Neural crest cell (in vitro differentiated cells): ENCODE measurements at regions not wholly inside any gene's neighbourhood (a gene's known extent, or its start where the extent isn't known, plus 50 kb on each side); places are given as distances from the start of the nearest gene placed in this dataset.

Experiments
- DNase-seq: peaks from one replicate; pipeline ENCODE4 v3.0.0; 2021; ENCODE audit warnings: low read depth, mixed read lengths, low spot score
- H3K27ac Mint-ChIP-seq: one replicate; pipeline ENCODE4 v1.8.0; 2021; ENCODE audit warnings: mild to moderate bottlenecking, mixed read lengths; ENCODE audit not compliant: unreplicated experiment
- H3K27me3 Mint-ChIP-seq: 2 replicates; pipeline ENCODE4 v1.8.0; 2021; ENCODE audit warnings: low read depth, mild to moderate bottlenecking, mixed read lengths
- H3K36me3 Mint-ChIP-seq: 2 replicates; pipeline ENCODE4 v1.8.0; 2021; ENCODE audit warnings: low read depth, mild to moderate bottlenecking, mixed read lengths
- H3K4me1 Mint-ChIP-seq: 2 replicates; pipeline ENCODE4 v1.8.0; 2021; ENCODE audit warnings: mixed read lengths
- H3K4me3 Mint-ChIP-seq: one replicate; pipeline ENCODE4 v1.8.0; 2021; ENCODE audit warnings: mild to moderate bottlenecking, mixed read lengths
- H3K9me3 Mint-ChIP-seq: 2 replicates; pipeline ENCODE4 v1.8.0; 2021; ENCODE audit warnings: mixed read lengths
- CTCF ChIP-seq: fragments of 200-600 bp; sonication (generic); conservative IDR thresholded peaks from 2 replicates; pipeline ENCODE4 v1.5.0; 2021; ENCODE audit warnings: antibody characterized with exemption, mild to moderate bottlenecking

- no peak for DNase-seq
- H3K27ac Mint-ChIP-seq, result no peak overlapping the region
- no peak overlapping the region for H3K4me3 Mint-ChIP-seq
- H3K9me3 Mint-ChIP-seq, result peaks cover 5% of the 10 kb centered on the region
- peaks cover 3% of the 10 kb centered on the region for H3K36me3 Mint-ChIP-seq
- peaks cover 29% of the 10 kb centered on the region for H3K4me1 Mint-ChIP-seq
- peak; percentile 42 for TF ChIP-seq CTCF
- no peaks in the 10 kb centered on the region for H3K27me3 Mint-ChIP-seq
Measured at GRCh38 chr18:66724664-66725356, 120.9 kb upstream of the CDH19 start.

GRCh38 chr18:66722671-66723070 is 118.8 kb upstream of the CDH19 start:
- Mint-ChIP-seq H3K9me3 (peaks cover 3% of the 10 kb centered on the region), H3K27me3 (no peaks in the 10 kb centered on the region), H3K4me1 (peaks cover 15% of the 10 kb centered on the region), H3K36me3 (peaks cover 3% of the 10 kb centered on the region), H3K4me3 (no peak overlapping the region), H3K27ac (no peak overlapping the region)
- no peak for DNase-seq
- no peak for TF ChIP-seq CTCF

- Mint-ChIP-seq H3K4me3 (no peak overlapping the region), H3K4me1 (peaks cover 15% of the 10 kb centered on the region), H3K9me3 (no peaks in the 10 kb centered on the region), H3K27me3 (no peaks in the 10 kb centered on the region), H3K36me3 (no peaks in the 10 kb centered on the region), H3K27ac (peak overlapping the region; percentile 27)
- no peak for DNase-seq
- no peak for TF ChIP-seq CTCF
Measured at GRCh38 chr18:66708646-66709045, 104.8 kb upstream of the CDH19 start.

- no peak for DNase-seq
- H3K4me3 Mint-ChIP-seq, result no peak overlapping the region
- H3K9me3 Mint-ChIP-seq, result no peaks in the 10 kb centered on the region
- H3K27ac Mint-ChIP-seq, result no peak overlapping the region
- no peak for TF ChIP-seq CTCF
- H3K36me3 Mint-ChIP-seq, result no peaks in the 10 kb centered on the region
- peaks cover 13% of the 10 kb centered on the region for H3K4me1 Mint-ChIP-seq
- H3K27me3 Mint-ChIP-seq, result no peaks in the 10 kb centered on the region
Measured at GRCh38 chr18:66707473-66707872, 103.6 kb upstream of the CDH19 start.

GRCh38 chr18:66695281-66695680 is 91.4 kb upstream of the CDH19 start:
- no peaks in the 10 kb centered on the region for H3K27me3 Mint-ChIP-seq
- peaks cover 9% of the 10 kb centered on the region for H3K4me1 Mint-ChIP-seq
- H3K4me3 Mint-ChIP-seq, result no peak overlapping the region
- no peak for DNase-seq
- peaks cover 14% of the 10 kb centered on the region for H3K36me3 Mint-ChIP-seq
- no peak for TF ChIP-seq CTCF
- H3K9me3 Mint-ChIP-seq, result peaks cover 10% of the 10 kb centered on the region
- H3K27ac Mint-ChIP-seq, result peak overlapping the region; percentile 73
